NCI-H226 (cell line): ENCODE measurements at regions not wholly inside any gene's neighbourhood (a gene's known extent, or its start where the extent isn't known, plus 50 kb on each side); places are given as distances from the start of the nearest gene placed in this dataset.
A peak's percentile ranks its signal among the peaks of the same experiment; 100 is the strongest.

Experiments
- DNase-seq: peaks from one replicate; pipeline ENCODE4 v3.0.0-alpha.2; 2015

DNA sequence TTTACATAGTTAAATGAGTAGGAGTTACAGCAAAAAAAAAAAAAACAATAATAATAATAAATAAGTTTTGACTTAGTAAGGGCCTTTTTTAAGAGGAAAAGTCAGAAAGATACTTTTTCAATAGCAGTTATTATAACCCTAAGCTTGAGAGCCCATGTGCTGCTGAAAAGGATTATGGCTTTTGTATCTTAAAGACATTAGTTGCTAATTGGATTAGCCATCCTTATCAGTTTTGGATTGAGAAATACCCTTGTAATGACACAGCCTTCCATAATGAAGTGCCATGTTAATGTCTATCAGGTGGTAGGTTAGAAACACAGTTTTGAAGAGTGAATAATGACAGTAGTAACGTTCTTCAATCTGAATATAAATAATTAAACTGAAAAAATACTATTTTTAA is 554.0 kb downstream of the RIT2 start:
- no peak for DNase-seq

DNA sequence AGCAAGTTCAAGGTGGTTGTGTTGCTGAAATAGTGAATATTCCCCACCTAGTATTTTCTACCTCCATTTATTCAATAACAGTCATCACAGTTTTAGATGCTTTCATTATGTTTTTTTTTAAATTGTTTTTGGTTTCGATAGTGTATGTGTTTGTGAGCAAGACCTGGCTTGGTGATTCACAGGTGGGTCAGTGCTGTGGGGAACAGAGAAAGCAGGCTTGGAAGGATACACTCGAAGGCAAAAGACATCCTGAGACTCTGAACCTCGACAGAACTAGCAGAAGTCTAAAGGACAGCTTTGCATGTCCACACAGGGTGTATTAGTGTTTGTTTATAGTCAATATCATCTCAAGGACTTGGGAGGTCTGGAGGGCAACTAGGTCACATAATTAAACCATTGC is 551.5 kb downstream of the RIT2 start:
- DNase-seq: no peak

DNA sequence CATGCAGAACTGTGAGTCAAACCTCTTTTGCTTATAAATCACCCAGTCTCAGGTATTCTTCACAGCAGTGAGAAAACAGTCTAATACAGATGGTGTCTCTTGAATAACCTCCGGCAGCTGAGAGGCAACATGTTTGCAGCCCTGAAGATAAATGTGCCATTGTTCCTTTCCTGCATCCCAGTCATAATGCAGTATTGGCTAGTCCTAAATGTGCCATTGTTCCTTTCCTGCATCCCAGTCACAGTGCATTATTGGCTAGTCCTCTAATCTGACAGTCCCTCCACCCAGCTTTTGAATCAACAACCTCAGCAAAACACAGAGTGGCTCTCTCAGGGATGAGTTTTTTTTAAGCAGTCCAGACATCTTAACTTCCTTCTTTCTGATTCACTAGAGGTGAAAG is 550.7 kb downstream of the RIT2 start:
- DNase-seq: no peak

DNA sequence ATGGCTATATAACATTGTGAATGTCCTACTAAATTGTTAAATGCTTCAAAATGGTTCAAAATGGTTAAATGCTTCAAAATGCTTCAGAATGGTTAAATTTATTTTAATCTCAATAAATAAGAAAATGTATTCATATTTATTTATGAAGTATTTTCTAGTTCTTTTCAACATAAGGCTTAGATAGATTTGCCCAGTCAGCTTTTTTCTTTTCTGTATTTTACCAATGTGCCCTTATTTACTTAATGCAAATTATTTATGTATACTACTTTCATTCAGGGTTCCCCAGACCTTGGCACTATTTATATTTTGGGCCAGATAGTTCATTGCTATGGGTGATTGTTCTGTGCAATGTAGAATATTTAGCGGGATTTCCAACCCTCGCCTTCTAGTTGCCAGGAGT is 546.7 kb downstream of the RIT2 start:
- no peak for DNase-seq

DNA sequence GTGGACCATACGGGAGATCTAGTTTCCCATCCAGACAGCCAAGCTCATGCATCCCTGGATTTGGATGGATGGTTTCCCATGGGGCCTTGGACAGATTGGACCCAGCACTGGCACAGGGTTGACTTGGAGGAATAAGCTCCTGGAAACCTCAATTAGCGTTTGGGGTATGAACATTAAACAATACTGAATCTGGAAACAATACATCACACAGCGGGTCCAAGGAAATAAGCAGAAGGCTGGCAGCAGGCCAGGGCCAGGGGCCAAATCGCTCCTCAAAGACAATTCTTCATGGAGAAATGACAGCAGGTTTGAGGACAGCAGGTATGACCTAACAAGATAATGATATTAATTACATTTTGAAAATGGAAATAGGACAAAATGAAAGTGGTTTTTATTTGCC is 540.6 kb downstream of the RIT2 start:
- no peak for DNase-seq

DNA sequence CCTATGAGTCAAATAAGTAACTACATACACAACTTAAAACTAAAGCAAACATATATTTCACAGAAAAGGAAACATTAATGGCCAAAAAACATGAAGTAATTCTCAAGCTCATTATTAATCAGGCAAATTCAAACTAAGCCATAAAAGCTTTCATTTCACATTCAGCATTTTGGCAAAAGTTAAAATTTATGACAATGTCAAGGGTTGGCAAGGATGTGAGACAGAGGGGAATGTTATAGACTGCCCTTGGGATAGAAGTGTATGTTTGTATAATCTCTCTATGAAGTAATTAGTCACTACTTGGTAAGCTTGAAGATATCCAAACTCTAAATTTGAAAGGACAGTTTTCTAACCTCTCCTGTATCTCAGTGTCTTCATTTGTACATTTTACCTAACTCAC is 539.4 kb downstream of the RIT2 start:
- DNase-seq: peak; percentile 27

DNA sequence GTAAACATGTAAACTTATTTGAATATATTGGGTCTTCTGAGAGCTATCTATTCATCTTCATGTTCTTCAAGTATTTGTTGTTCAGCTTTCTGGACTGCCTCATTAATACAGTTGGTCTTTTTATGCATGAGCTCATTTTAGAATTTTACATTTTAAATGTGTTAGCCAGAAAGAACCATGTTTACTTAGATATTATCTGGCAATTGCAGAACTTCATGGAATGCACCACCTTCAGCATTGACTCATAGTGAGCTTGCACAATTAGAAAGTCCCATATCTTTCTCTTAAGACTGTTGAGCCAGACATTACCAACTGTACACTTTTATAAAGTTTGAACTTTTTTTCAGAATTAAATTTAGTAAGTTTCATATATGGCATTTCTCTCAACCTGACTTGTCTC is 536.7 kb downstream of the RIT2 start:
- DNase-seq: peak; percentile 64

DNA sequence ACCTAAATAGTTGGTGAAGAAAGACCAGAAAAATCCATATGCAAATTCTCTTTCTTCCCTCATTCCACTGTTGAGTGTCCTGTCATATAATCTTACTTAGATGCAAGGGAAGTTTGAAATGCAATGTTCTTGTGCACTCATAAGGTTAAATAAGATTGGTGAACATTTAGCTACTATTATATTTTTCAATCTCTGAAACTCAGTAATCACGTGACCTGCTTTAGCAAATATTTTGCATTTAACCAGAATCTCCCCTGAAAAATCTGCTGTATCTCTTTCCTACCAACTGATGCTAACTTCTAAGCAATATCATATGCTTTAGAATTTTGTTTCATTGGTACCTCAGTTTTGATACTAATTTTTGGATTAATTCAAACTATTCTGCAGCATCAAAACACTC is 533.2 kb downstream of the RIT2 start:
- DNase-seq: no peak

DNA sequence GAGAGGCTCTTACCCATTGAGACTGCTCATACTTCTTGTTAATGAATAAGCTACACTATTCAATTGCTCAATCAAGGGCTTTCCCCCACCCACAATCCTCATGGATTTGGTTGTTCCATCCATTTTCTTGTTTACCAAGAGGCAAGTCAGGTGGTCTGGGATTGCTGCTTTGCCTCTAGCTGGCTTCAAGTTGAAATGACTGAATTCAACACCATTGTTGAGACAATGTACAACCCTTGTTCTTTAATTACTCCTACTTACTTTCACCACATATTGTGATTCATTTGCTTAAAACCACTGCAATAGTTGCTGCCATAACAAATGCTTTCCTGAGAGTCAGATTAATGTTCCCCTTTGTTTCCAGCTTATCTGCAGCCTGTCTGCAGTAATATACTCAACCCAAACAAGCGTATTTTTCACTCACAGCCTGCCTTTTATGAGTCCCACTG is 532.2 kb downstream of the RIT2 start:
- DNase-seq: peak; percentile 16

DNA sequence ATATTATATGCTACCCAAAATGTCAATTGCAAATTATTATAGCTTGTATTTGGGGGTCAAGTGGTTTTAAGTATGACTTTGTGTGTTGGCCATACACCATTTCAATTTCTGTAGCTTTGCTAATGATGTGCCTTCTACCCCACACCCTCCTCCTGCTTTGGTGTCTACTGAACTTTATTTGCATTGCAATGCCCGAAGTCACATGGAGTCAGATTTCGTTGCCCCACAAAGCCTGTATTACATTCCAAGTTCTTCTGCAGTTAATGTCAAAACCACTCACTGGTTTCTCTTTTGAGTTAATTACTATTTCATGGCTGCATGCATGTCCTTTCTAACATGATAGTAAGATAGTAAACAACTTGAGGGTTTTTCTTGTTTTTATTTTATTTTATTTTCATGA is 528.9 kb downstream of the RIT2 start:
- DNase-seq: no peak

DNA sequence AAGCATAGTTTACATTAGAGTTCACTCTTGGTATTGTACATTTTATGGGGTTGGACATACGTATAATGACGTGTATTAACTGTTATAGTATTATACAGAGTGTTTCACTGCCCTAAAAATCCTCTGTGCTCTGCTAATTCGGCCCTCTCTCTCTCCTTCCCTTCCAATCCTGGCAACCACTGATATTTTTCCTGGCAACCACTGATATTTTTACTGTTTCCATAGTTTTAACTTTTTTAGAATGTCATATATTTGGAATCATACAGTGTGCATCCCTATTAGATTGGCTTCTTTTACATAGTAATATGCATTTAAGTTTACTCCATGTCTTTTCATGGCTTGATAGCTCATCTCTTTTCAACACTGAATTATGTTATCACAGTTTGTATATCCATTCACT is 526.7 kb downstream of the RIT2 start:
- DNase-seq: no peak

DNA sequence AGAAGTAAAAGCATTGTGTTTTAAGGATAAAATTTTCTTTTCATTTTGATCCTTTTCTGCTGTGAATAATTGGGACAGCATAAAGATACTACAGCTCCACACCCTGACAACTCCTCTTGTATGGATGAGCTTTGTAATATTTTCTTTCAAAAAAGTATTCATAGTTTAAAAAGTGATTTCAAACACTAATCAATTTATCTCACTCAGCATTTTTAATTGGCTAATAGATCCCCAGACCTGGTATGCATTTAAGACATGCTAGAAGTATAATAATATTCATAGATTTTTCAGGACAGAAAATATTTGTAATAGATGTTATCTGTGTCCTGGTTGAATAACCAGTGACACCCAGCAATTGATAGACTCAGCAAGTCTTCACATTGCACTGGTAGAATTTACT is 510.7 kb downstream of the RIT2 start:
- DNase-seq: no peak

DNA sequence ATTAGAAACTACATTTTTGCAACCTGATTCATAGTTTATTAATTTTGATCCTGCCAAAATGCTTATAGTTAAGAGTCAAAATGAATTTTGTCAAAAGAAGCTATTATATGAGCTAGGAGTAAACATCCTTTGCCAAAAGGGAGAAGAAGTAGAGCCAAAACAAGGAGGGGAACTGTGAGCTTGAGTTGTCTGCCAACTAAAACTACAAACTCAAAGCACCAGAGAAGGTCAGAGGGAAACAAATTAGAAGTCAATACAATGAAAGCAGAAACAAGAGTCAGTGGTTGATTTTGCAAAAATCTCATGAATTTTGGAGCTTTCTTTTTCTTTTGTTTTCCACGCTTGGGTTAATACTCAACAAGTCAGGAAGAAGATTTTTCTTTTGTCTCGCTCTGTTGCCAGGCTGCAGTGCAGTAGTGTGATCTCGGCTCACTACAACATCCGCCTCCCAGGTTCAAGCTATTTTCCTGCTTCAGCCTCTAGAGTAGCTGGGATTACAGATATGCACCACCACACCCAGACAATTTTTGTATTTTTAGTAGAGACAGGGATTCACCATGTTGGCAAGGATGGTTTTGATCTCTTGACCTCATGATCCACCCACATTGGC is 508.5 kb downstream of the RIT2 start:
- no peak for DNase-seq

DNA sequence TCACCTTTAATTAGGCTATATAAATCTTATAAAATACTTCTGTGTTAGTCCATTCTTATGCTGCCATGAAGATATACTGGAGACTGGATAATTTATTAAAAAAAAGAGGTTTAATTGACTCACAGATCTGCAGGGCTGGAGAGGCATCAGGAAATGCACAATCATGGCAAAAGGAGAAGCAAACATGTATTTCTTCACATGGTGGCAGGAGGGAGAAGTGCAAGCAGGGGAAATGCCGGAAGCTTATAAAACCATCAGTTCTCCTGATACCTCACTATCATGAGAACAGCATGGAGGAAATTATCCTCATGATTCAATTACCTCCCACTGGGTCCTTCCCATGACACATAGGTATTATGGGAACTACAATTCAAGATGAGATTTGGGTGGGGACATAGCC is 504.4 kb downstream of the RIT2 start:
- DNase-seq: no peak

DNA sequence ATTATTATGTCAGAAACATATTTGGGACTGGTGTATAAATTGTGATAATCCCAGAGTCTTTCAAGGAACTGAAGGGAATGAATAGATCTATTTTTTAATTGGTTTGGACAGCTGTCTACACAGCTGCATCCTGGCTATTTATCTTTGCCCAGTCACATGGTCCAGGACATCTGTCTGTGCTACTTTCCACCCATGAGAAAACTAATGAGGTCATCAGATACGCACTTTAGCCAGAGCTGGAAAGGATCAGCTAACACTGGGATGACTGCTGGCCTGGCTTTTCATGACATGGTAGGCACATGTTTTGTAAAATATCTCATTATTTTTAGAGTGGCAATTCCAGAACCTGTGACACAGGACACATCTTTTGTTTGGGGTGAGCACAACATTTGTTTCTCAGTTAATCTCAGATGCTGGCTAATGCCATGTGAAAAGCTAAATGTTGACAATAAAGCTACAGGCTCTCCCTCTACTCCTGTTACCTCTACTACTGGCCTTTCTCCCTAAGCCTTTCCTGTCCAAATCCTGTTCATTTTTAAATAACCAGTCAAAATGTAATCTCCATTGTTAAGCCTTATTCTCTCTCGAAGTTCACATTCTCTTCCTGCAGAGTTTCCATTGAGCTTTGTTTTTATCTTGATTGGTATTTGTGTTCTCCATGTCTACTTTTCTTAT is 500.7 kb downstream of the RIT2 start:
- no peak for DNase-seq

DNA sequence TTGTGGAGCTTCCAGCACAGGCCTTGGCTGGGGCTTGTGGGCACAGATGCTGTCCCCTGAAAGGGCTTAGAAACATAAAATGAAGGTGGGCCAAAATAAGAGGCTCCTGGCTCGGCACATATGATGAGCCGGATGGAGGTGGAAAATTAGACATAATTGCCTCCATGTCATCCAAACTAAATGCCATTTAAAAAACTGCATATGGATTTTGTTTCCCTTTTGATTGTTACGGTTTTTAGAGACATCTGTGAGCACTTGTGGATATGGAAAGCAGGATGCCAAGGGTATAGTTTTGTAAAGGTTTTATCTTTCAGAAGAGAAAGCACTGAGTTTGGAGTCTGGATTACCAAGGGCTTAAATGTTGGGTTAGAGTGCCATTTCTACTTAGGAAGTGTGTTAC is 498.3 kb downstream of the RIT2 start:
- DNase-seq: no peak

DNA sequence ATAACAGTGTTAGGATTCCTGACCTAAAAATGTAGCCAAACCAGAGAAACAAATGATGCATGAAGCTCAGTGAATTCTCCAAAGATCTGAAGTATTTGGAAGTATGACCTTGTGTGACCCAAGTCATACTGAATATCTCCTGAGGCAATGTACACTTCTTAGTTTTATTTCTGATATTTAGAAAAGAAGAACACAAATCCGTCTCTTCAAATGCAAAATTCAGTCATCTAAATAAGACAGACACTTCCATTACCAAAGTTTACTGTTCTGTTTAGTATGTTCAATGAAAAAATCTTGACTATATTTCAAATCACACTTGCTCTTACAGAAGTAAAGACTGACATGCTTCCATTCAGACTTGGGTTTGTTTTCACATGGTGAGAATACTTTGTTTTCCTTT is 495.7 kb downstream of the RIT2 start:
- no peak for DNase-seq

DNA sequence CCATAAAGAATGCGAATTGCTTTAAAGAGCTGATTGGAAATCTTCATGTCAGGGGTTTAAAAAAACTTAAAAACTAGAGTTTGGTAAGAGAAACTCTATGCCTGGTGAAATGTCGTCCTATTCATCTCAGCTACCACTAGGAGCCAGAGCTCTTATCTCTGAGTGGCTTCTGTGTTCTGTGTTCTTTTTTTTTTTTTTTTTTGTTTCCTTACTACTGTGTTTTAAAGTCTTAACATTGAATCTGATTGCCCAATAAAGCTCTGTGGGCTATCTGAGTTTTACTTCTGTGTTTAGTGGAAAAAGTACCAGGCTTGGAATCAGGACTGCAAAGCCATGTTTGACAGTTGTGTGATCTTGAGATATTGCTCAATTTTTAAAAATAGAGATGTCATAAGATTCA is 494.8 kb downstream of the RIT2 start:
- DNase-seq: no peak

DNA sequence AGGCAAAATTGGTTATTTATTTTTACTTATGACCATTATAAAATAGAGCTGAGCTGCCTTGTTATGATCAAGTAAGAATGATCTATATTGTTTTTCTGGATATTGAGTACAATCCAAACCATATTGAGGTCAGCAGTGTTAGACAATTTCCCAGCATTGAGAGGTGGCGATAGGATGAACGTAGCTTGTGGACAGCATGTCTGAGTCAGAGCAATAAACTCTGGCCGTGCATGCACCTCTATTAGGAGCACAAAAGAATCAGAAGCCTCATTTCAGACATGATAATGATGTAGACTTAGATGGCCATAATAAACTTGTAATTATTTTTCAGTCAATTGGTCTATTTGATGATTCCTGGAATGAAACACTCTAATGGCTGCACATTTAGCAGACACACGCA is 491.6 kb downstream of the RIT2 start:
- no peak for DNase-seq

DNA sequence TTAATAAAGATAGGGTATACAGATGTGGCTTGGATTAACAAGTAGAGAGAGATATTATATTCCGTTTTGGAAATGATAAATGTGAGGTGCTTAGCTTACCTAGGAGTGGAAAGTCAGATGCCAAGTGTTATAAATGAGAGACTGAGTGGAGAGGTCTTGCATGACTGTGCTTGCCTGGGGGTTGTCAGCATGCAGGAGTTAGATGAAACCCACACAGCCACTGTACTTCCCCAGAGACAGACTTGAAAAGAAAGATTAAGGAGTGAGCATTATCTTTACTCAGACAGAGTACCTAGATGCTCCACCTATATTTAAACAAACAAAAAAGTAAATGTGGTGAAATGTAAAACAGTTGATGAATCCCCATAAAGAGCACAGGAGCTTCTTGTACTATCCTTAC is 482.7 kb downstream of the RIT2 start:
- no peak for DNase-seq

DNA sequence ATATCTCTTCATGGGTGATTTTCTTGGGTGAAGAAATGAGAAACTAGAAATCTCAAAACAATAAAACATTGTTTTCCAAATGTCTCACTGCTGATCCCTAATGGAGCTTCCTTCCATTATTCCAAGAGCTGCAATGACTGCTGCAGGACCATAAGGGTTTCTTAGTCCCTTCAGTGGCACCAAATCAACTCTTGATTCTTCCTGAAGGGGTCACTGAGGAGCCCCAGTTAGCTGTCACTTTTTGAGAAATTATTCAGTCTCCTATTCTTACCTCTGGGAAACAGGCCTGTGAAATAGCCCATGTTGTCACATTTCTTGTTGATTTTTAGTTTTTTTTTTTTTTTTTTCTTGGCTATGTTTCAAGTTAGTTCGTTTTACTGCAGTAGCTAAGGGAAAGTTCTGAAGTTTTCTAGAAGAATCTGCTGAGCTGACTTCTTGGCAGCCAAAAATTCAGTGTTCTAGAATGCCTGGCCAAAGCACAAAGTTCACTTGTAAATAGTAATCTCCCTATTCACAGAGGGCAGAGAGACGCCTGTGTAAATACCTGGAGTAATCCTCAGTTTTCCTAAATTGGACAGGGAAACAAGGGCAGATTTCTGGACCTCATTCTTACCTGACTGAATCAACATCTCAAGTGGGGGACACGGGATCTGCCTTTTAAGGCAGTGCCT is 480.0 kb downstream of the RIT2 start:
- DNase-seq: no peak

DNA sequence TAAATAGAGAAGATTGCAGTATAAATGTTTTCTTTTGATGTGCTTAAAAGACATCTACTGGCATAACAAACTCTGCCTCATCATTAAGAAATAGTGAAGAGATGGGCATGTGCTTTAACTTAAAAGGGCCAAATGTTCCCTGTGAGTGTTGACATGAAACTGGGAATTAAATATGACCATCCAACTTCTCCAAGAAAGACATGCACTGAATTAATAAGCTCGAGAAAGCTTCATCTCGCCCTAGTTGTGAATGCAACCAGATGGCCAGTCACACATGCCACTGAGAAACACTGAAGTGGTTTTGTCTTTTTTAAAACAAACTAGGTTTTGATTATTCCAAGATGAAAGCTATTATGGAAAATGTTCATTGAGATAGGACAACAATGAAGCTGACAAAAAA is 479.2 kb downstream of the RIT2 start:
- no peak for DNase-seq

DNA sequence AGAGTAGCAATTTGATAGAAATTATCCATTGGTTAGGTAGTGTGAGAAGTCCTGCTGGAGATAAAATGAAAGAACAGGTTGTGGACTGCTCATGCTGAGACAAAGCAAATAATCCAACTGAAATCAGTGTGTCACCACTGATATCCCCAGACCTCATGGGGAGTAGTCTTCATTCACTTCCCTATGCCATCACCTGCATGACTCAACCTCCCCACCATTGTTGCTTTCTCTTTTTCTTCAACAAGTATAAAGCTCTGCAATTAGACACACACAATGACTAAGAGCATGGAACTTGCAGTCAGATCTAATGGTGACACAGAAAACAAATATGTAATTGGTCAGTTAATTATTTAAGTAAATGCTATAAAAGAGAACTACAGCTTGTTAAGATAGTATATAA is 475.3 kb downstream of the RIT2 start:
- no peak for DNase-seq

DNA sequence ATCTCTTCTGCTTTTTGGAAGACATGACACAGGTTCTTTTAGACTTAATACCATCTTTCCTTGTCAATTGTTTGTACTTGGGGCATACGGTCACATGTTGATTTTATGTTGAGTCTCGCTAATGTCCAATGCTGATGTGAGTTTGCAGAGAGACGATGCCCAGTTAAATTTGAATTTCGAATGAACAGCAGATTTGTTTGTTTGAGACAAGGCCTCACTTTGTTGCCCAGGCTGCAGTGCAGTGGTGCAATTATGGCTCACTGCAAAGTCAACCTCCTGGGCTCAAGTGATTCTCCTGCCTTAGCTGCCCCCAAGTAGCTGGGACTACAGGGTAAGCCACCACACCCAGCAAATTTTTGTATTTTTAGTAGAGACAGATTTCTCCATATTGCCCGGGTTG is 473.5 kb downstream of the RIT2 start:
- no peak for DNase-seq

DNA sequence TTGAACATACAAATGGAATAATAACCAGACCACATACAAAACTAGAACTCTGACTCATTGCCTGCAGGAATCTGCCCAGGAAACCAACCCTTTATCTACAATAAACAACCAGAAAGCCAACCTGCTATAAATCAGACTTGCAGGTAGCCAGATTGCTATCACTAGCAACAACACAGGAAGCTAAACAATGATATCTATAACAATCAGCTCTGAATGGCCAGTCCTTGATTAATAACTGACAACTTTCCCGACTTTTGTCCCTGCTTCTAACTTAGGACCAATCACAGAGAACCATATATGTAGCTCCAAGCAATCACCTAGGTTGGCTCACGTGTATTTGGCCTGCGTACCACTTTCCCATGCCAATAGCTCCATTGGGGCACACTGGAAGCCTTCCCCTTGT is 470.8 kb downstream of the RIT2 start:
- DNase-seq: peak; percentile 43
